Coronary artery (tissue), 2 donors: ENCODE measurements at regions not wholly inside any gene's neighbourhood (a gene's known extent, or its start where the extent isn't known, plus 50 kb on each side); places are given as distances from the start of the nearest gene placed in this dataset.

Experiments
- DNase-seq: peaks from one replicate; pipeline ENCODE4 v3.0.0-alpha.2; 2017; ENCODE audit warnings: low spot score
- H3K27ac ChIP-seq, 2 donors: fragments of 200-600 bp; sonication (generic); one replicate each; pipeline ENCODE4 v1.5.1; 2016 to 2019
- H3K4me3 ChIP-seq: fragments of 200-600 bp; sonication (generic); 2 replicates; pipeline ENCODE4 v1.5.1; 2016; ENCODE audit warnings: mild to moderate bottlenecking, moderate library complexity
- CTCF ChIP-seq: fragments of 200-600 bp; sonication (generic); IDR thresholded peaks from one replicate; pipeline ENCODE4 v1.5.1; 2019; ENCODE audit warnings: antibody characterized with exemption

GRCh38 chr1:90480271-90480835 lies 236.7 kb downstream of the BARHL2 start:
- DNase-seq, result no peak
- TF ChIP-seq CTCF, result no peak
- Histone ChIP-seq H3K4me3 (no peak overlapping the region), H3K27ac (no peak overlapping the region)

- no peak for TF ChIP-seq CTCF
- DNase-seq, result no peak
These were observed 240.1 kb downstream of the BARHL2 start for GRCh38 chr1:90476994-90477393.

GRCh38 chr1:90476411-90476810 lies 240.7 kb downstream of the BARHL2 start:
- DNase-seq, result no peak
- H3K27ac ChIP-seq, result no peak overlapping the region
- no peak for TF ChIP-seq CTCF
- H3K4me3 ChIP-seq, result no peak overlapping the region

More at GRCh38 chr1:90476994-90477393, 240.1 kb downstream of the BARHL2 start:
- Histone ChIP-seq H3K4me3 (no peak overlapping the region), H3K27ac (no peak overlapping the region)

- TF ChIP-seq CTCF, result no peak
- H3K4me3 ChIP-seq, result no peak overlapping the region
- no peak for DNase-seq
- H3K27ac ChIP-seq, result no peak overlapping the region
These were observed 241.5 kb downstream of the BARHL2 start for GRCh38 chr1:90475631-90476030.

GRCh38 chr1:90474731-90475130 lies 242.4 kb downstream of the BARHL2 start:
- Histone ChIP-seq H3K4me3 (no peak overlapping the region), H3K27ac (no peak overlapping the region)
- TF ChIP-seq CTCF, result no peak
- DNase-seq, result no peak

GRCh38 chr1:90474158-90474557 lies 242.9 kb downstream of the BARHL2 start:
- H3K4me3 ChIP-seq, result no peak overlapping the region
- no peak for DNase-seq
- no peak overlapping the region for H3K27ac ChIP-seq
- no peak for TF ChIP-seq CTCF

GRCh38 chr1:90472775-90473174 lies 244.3 kb downstream of the BARHL2 start:
- no peak for TF ChIP-seq CTCF
- DNase-seq, result no peak
- H3K4me3 ChIP-seq, result no peak overlapping the region
- H3K27ac ChIP-seq, result no peak overlapping the region
